ACC112 (cell line): ENCODE measurements at regions not wholly inside any gene's neighbourhood (a gene's known extent, or its start where the extent isn't known, plus 50 kb on each side); places are given as distances from the start of the nearest gene placed in this dataset.
"Not testable (repeated sequence)": the region's sequence is repeated elsewhere in the genome, so short reads cannot be mapped to it uniquely, and the experiment has no call there.

Experiments
- H2AFZ ChIP-seq: fragments of 200-600 bp; sonication (generic); one replicate; pipeline ENCODE4 v1.6.0; 2017; ENCODE audit warnings: antibody characterized with exemption, low read length; ENCODE audit not compliant: unreplicated experiment
- H3K27ac ChIP-seq: fragments of 200-600 bp; sonication (generic); 2 replicates; pipeline ENCODE4 v1.5.1; 2014; ENCODE audit warnings: low read depth, mild to moderate bottlenecking, antibody characterized with exemption, low read length, moderate library complexity
- H3K27me3 ChIP-seq: fragments of 200-600 bp; sonication (generic); 2 replicates; pipeline ENCODE4 v1.6.1; 2014; ENCODE audit warnings: mild to moderate bottlenecking, antibody characterized with exemption, low read length, moderate library complexity, mixed read lengths; ENCODE audit not compliant: insufficient read depth
- H3K36me3 ChIP-seq: fragments of 200-600 bp; sonication (generic); 2 replicates; pipeline ENCODE4 v1.6.1; 2016; ENCODE audit warnings: mild to moderate bottlenecking, antibody characterized with exemption, low read length, moderate library complexity, mixed read lengths; ENCODE audit not compliant: insufficient read depth
- H3K4me1 ChIP-seq: fragments of 200-600 bp; sonication (generic); one replicate; pipeline ENCODE4 v1.6.1; 2016; ENCODE audit warnings: low read length, mixed read lengths; ENCODE audit not compliant: insufficient read depth, unreplicated experiment, control insufficient read depth
- H3K4me3 ChIP-seq: fragments of 200-600 bp; sonication (generic); 2 replicates; pipeline ENCODE4 v1.5.1; 2014; ENCODE audit warnings: mild to moderate bottlenecking, low read depth, low read length
- H3K79me2 ChIP-seq: fragments of 200-600 bp; sonication (generic); one replicate; pipeline ENCODE4 v1.6.0; 2016; ENCODE audit warnings: low read length; ENCODE audit not compliant: control insufficient read depth, unreplicated experiment, insufficient read depth

GRCh38 chr1:230558324-230558723, 84.0 kb upstream of the COG2 start:
- Histone ChIP-seq H3K4me3 (no peak overlapping the region), H2AFZ (no peak overlapping the region), H3K27me3 (peaks cover 47% of the 10 kb centered on the region; the same call in 1 of the 2 replicates), H3K4me1 (no peaks in the 10 kb centered on the region), H3K79me2 (no peaks in the 10 kb centered on the region), H3K27ac (no peak overlapping the region), H3K36me3 (no peaks in the 10 kb centered on the region)

- no peak overlapping the region for H3K27ac ChIP-seq
- H3K4me3 ChIP-seq, result no peak overlapping the region
- no peaks in the 10 kb centered on the region for H3K79me2 ChIP-seq
- no peak overlapping the region for H2AFZ ChIP-seq
- H3K36me3 ChIP-seq, result no peaks in the 10 kb centered on the region
- peaks cover 51% of the 10 kb centered on the region for H3K27me3 ChIP-seq
- no peaks in the 10 kb centered on the region for H3K4me1 ChIP-seq
Observed at GRCh38 chr1:230556453-230556852, 85.8 kb upstream of the COG2 start.

- Histone ChIP-seq H3K4me3 (no peak overlapping the region), H3K36me3 (no peaks in the 10 kb centered on the region), H3K27ac (no peak overlapping the region), H3K27me3 (peaks cover 48% of the 10 kb centered on the region), H3K4me1 (no peaks in the 10 kb centered on the region), H2AFZ (no peak overlapping the region), H3K79me2 (no peaks in the 10 kb centered on the region)
Observed at GRCh38 chr1:230555814-230556213, 86.5 kb upstream of the COG2 start.

DNA sequence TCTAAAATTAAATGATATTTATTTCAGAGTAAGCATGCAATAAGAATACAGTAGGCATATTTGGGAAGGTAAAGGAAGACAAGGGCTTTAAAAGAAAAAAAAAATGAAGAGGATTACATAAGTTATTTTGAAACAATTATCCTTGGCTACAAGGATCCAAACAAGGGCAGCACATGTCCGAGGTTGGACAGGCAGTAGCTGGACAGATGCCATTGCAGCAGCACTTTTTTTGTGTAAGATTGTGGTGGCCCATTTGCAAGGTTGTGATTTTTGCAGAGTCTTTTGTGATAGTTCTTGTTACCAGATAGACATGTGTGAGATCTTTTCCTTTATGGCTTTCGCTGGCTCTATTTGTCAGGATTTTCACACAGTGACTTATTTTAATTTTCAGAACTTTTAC, 89.4 kb upstream of the COG2 start:
- Histone ChIP-seq H3K36me3 (no peaks in the 10 kb centered on the region), H2AFZ (no peak overlapping the region), H3K27me3 (peaks cover 54% of the 10 kb centered on the region), H3K4me1 (no peaks in the 10 kb centered on the region), H3K79me2 (no peaks in the 10 kb centered on the region), H3K27ac (no peak overlapping the region), H3K4me3 (no peak overlapping the region)

DNA sequence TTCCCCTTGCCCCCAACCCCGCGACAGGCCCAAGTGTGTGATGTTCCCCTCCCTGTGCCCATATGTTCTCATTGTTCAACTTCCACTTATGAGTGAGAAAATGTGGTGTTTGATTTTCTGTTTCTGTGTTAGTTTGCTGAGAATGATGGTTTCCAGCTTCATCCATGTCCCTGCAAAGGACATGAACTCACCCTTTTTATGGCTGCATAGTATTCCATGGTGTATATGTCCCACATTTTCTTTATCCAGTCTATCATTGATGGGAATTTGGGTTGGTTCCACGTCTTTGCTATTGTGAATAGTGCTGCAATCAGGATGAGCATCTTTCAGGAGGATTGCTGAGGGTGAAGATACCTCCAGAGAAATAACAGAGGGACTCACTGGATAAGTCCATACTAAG, 91.3 kb upstream of the COG2 start:
- H3K27me3 ChIP-seq, result peaks cover 49% of the 10 kb centered on the region
- H3K79me2 ChIP-seq, H2AFZ ChIP-seq, H3K27ac ChIP-seq, H3K36me3 ChIP-seq, H3K4me1 ChIP-seq, H3K4me3 ChIP-seq: not testable (repeated sequence)

DNA sequence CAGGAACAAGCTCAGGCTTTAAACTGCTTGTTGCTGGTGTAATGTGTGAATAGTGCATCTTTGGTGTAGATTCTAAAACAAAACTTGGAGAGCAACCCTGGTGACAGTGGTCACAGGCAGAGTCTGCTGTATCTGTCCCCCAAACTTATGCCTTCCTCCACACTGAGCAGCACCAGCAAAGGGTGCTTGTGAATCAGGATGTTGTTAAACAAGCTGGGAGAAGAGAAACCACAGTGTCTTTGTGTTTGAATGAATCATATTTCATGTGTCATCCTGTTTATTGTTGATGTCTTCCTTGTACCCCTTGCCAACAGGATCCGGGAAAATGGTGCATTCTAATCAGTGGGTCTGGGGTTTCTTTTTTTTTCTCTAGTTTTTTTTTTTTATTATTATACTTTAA, 91.9 kb upstream of the COG2 start:
- Histone ChIP-seq H3K4me3 (no peak overlapping the region), H3K27ac (no peak overlapping the region), H3K79me2 (no peaks in the 10 kb centered on the region), H3K27me3 (peaks cover 49% of the 10 kb centered on the region), H3K4me1 (no peaks in the 10 kb centered on the region), H2AFZ (no peak overlapping the region), H3K36me3 (no peaks in the 10 kb centered on the region)

DNA sequence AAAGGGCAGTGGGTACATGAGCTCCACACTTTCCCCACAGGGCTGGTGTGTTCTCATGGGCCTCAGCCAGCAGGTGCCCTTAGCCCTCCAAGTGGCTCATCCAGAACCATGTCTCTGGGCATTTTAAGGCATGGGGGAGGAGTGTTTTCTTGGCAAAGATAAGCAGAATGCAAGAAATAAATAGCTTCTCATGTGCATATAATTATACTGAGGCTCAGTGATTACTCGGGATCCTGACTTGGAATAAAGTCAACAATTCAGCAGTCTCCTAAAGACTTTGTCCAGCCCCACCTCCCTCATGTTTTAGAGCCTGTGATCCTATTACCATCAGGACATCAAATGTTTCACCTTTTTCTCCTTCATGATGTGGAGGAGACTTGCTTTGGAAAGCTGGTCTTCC, 92.7 kb upstream of the COG2 start:
- no peak overlapping the region for H3K27ac ChIP-seq
- H3K4me1 ChIP-seq, result no peaks in the 10 kb centered on the region
- H3K79me2 ChIP-seq, result no peaks in the 10 kb centered on the region
- H3K36me3 ChIP-seq, result no peaks in the 10 kb centered on the region
- H2AFZ ChIP-seq, result no peak overlapping the region
- H3K4me3 ChIP-seq, result no peak overlapping the region
- H3K27me3 ChIP-seq, result peaks cover 49% of the 10 kb centered on the region

- Histone ChIP-seq H3K4me1 (no peaks in the 10 kb centered on the region), H3K36me3 (no peaks in the 10 kb centered on the region), H2AFZ (no peak overlapping the region), H3K79me2 (no peaks in the 10 kb centered on the region), H3K27ac (no peak overlapping the region), H3K27me3 (peaks cover 46% of the 10 kb centered on the region), H3K4me3 (no peak overlapping the region)
Observed at GRCh38 chr1:230548997-230549396, 93.3 kb upstream of the COG2 start.

DNA sequence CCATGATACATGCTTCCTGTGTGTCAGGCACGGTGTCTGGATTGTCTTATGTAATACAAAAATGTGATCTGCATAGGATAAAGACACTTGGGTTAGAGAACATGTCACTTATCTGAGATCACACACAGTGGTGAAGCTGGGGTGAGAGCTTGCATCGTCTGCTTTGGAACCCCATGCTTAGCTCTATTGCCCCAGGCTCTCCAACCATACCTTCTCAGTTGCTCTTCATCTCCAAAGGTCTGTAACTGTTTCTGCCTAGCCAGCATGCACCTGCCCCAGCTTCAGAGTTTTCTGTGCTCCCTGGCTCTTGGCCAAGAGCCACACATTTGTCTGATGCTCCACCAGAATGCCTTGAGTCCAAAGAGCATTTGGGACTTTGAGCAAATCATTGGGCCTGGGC, 93.9 kb upstream of the COG2 start:
- H3K27ac ChIP-seq, result no peak overlapping the region
- H2AFZ ChIP-seq, result no peak overlapping the region
- H3K36me3 ChIP-seq, result no peaks in the 10 kb centered on the region
- H3K79me2 ChIP-seq, result no peaks in the 10 kb centered on the region
- peaks cover 42% of the 10 kb centered on the region for H3K27me3 ChIP-seq
- H3K4me3 ChIP-seq, result no peak overlapping the region
- H3K4me1 ChIP-seq, result no peaks in the 10 kb centered on the region

GRCh38 chr1:230545181-230545580, 97.1 kb upstream of the COG2 start:
- Histone ChIP-seq H3K27me3 (peaks cover 23% of the 10 kb centered on the region), H3K36me3 (no peaks in the 10 kb centered on the region), H3K27ac (no peak overlapping the region), H2AFZ (no peak overlapping the region), H3K4me3 (no peak overlapping the region), H3K79me2 (no peaks in the 10 kb centered on the region), H3K4me1 (no peaks in the 10 kb centered on the region)

DNA sequence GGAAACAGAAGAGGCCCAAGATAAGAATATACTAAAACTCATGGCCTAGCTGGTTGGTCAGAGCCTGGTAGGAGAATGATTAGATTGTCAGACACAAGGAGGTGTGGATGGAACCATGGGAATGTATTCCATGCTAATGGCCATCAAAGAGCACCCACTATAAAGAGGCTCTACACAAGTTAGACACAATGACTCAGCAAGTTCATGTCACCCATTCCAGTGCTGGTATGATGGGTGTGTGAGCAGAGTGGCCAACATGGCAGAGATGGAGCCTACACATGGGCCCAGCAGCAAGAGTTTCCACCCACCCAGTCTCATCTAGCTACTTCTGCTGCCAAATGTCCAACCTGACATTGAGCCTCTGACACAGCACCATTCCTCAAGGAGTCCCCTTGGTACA, 97.5 kb upstream of the COG2 start:
- Histone ChIP-seq H3K4me1 (no peaks in the 10 kb centered on the region), H3K27me3 (peaks cover 22% of the 10 kb centered on the region), H3K79me2 (no peaks in the 10 kb centered on the region), H3K4me3 (no peak overlapping the region), H2AFZ (no peak overlapping the region), H3K36me3 (no peaks in the 10 kb centered on the region), H3K27ac (no peak overlapping the region)

DNA sequence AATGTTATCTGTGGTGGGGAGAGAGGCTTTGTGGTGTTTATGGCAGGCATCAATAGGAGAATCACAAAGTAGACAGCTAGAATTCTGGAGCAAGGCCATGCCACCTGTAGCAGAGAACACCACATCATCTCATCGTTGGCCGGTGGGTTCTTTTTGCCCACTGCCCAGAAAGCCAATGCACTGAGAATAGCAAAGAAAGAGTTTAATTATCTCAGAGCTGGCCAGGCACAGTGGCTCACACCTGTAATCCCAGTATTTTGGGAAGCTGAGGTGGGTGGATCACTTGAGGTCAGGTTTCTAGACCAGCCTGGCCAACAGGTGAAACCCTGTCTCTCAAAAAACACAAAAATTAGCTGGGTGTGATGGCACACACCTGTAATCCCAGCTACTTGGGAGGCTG, 99.2 kb upstream of the COG2 start:
- Histone ChIP-seq H3K27me3 (peaks cover 14% of the 10 kb centered on the region; the same call in 1 of the 2 replicates), H3K27ac (no peak overlapping the region), H3K36me3 (no peaks in the 10 kb centered on the region), H2AFZ (no peak overlapping the region), H3K4me3 (no peak overlapping the region), H3K79me2 (no peaks in the 10 kb centered on the region), H3K4me1 (no peaks in the 10 kb centered on the region)
